Panc1 (cell line): ENCODE measurements at regions not wholly inside any gene's neighbourhood (a gene's known extent, or its start where the extent isn't known, plus 50 kb on each side); places are given as distances from the start of the nearest gene placed in this dataset.

Source experiments
- ATAC-seq: fragments of 200-7000 bp; cut with Tn5 transposase; 2 replicates; pipeline ENCODE4 v1.9.1; 2020; ENCODE audit warnings: mild to moderate bottlenecking, moderate library complexity
- BruUV-seq: library from RNA; stranded (reverse); fragments of 400-500 nt; replicated peaks from 2 replicates; lab custom pipeline; 2021; lab: Mats Ljungman, UMichigan
- CTCF ChIA-PET: fragments of 300-600 bp; sonication (Branson Sonifier 250); formaldehyde crosslinking; loops from one replicate; lab custom pipeline; 2022; ENCODE audit warnings: antibody characterized with exemption; lab: Charles Lee
- POLR2A ChIA-PET: fragments of 300-600 bp; sonication (Branson Sonifier 250); formaldehyde crosslinking; loops from one replicate; lab custom pipeline; 2022; ENCODE audit warnings: antibody characterized with exemption; lab: Charles Lee
- DNase-seq: peaks from one replicate; pipeline ENCODE4 v3.0.0-alpha.2; 2010; ENCODE audit warnings: low read depth, low spot score
- H3K27ac ChIP-seq: 2 replicates; pipeline ENCODE4 v1.5.1; 2011; ENCODE audit warnings: mild to moderate bottlenecking, low read length, inconsistent platforms
- H3K27me3 ChIP-seq: fragments of 200-500 bp; sonication (Bioruptor generic); 2 replicates; pipeline ENCODE4 v1.6.0; 2014; ENCODE audit warnings: low read length, inconsistent platforms; ENCODE audit not compliant: control insufficient read depth, insufficient read depth
- H3K36me3 ChIP-seq: fragments of 200-500 bp; sonication (Bioruptor generic); 2 replicates; pipeline ENCODE4 v1.5.1; 2014; ENCODE audit warnings: inconsistent platforms, mild to moderate bottlenecking, low read length, moderate library complexity; ENCODE audit not compliant: control insufficient read depth, insufficient read depth
- H3K4me1 ChIP-seq: 2 replicates; pipeline ENCODE4 v1.5.1; 2011; ENCODE audit warnings: inconsistent platforms, mild to moderate bottlenecking, low read length, moderate library complexity; ENCODE audit not compliant: control insufficient read depth, insufficient read depth
- H3K4me3 ChIP-seq, 2 experiments: 2 replicates each; pipeline ENCODE4 v1.5.1; 2011 to 2012; ENCODE audit warnings: low read depth in 2 of 2, low read length in 2 of 2, mild to moderate bottlenecking in 2 of 2, inconsistent platforms in 1 of 2, moderate library complexity in 1 of 2
- H3K9me3 ChIP-seq: fragments of 200-500 bp; sonication (Bioruptor generic); 2 replicates; pipeline ENCODE4 v1.5.1; 2014; ENCODE audit warnings: low read depth, mild to moderate bottlenecking, inconsistent platforms, low read length, moderate library complexity; ENCODE audit not compliant: control insufficient read depth, insufficient read depth
- POLR2AphosphoS5 ChIP-seq: IDR thresholded peaks from 2 replicates; pipeline ENCODE4 v1.6.1; 2012; ENCODE audit warnings: mild to moderate bottlenecking, low read depth, low read length, moderate library complexity
- REST ChIP-seq, 2 experiments: IDR thresholded peaks; 2 replicates each; pipeline ENCODE4 v1.6.1; 2011 to 2012; ENCODE audit warnings: low read depth in 2 of 2, control low read depth in 1 of 2, low read length in 1 of 2, mild to moderate bottlenecking in 1 of 2, moderate library complexity in 1 of 2; ENCODE audit not compliant: insufficient read depth in 1 of 2
- SIN3A ChIP-seq: IDR thresholded peaks from 2 replicates; pipeline ENCODE4 v1.6.1; 2012; ENCODE audit warnings: low read depth, mild to moderate bottlenecking, low read length, moderate library complexity, borderline replicate concordance; ENCODE audit not compliant: insufficient read depth
- TCF7L2 ChIP-seq: IDR thresholded peaks from 2 replicates; pipeline ENCODE4 v1.6.1; 2011; ENCODE audit warnings: mild to moderate bottlenecking, low read depth, low read length, inconsistent platforms
- in situ Hi-C: cut with HindIII; loops from 2 replicates; pipeline ENCODE4 v1.10.0; 2016; ENCODE audit warnings: low sequenced_read_pairs, low pct_unique_long_range_greater_than_20kb
- intact Hi-C: fragments of 100-400 bp; cut with micrococcal nuclease; formaldehyde crosslinking; loops from one replicate; pipeline ENCODE4 v1.10.0; 2022; ENCODE audit not compliant: unreplicated experiment
- TF ChIP-seq, protein P1 (sequence below): fragments of 450-650 bp; IDR thresholded peaks from 2 replicates; pipeline ENCODE4 v1.5.1; 2017; ENCODE audit warnings: mild to moderate bottlenecking

- H3K27ac ChIP-seq, result no peak overlapping the region
- ChIA-PET CTCF (interaction anchor here (1.0 kb wide), 1 partner anchor 48 kb away, joined by 3 read pairs; no protein-coding TSS in a partner anchor), POLR2A (no interaction called here)
- no peaks in the 10 kb centered on the region for H3K36me3 ChIP-seq
- TF ChIP-seq SIN3A (no peak), TCF7L2 (no peak), POLR2AphosphoS5 (no peak), REST (IDR thresholded peaks at IDR 0.05; ENCODE audit: insufficient read depth in 1 of 2, low read depth in 2 of 2, low read length in 1 of 2) (no peak)
- TF ChIP-seq, protein P1, sequence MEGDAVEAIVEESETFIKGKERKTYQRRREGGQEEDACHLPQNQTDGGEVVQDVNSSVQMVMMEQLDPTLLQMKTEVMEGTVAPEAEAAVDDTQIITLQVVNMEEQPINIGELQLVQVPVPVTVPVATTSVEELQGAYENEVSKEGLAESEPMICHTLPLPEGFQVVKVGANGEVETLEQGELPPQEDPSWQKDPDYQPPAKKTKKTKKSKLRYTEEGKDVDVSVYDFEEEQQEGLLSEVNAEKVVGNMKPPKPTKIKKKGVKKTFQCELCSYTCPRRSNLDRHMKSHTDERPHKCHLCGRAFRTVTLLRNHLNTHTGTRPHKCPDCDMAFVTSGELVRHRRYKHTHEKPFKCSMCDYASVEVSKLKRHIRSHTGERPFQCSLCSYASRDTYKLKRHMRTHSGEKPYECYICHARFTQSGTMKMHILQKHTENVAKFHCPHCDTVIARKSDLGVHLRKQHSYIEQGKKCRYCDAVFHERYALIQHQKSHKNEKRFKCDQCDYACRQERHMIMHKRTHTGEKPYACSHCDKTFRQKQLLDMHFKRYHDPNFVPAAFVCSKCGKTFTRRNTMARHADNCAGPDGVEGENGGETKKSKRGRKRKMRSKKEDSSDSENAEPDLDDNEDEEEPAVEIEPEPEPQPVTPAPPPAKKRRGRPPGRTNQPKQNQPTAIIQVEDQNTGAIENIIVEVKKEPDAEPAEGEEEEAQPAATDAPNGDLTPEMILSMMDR, result no peak
- H3K4me1 ChIP-seq, result no peaks in the 10 kb centered on the region
- H3K27me3 ChIP-seq, result no peaks in the 10 kb centered on the region
- in situ Hi-C loops, result no loop called here
- DNase-seq, result no peak
- H3K4me3 ChIP-seq, result no peak overlapping the region
- no TSS peak for BruUV-seq
- intact Hi-C loops, result no loop called here
- H3K9me3 ChIP-seq, result no peaks in the 10 kb centered on the region
- no peak for ATAC-seq
Observed at GRCh38 chr11:70549386-70549785, 151.1 kb downstream of the CTTN start.

- no peak overlapping the region for H3K27ac ChIP-seq
- H3K9me3 ChIP-seq, result no peaks in the 10 kb centered on the region
- H3K4me3 ChIP-seq, result no peak overlapping the region
- in situ Hi-C loops (no loop called here), intact Hi-C loops (no loop called here)
- POLR2A ChIA-PET, result no interaction called here
- BruUV-seq, result no TSS peak
- H3K36me3 ChIP-seq, result no peaks in the 10 kb centered on the region
- TF ChIP-seq, protein P1, result no peak
- no peak for TF ChIP-seq TCF7L2
- CTCF ChIA-PET, result interaction anchor here (1.0 kb wide), 1 partner anchor 48 kb away, joined by 3 read pairs; no protein-coding TSS in a partner anchor
- H3K27me3 ChIP-seq, result no peaks in the 10 kb centered on the region
- H3K4me1 ChIP-seq, result no peaks in the 10 kb centered on the region
- no peak for DNase-seq
- no peak for ATAC-seq
Observed at GRCh38 chr11:70549796-70550195, 151.5 kb downstream of the CTTN start.
